Thoracic aorta (tissue), 2 donors: ENCODE measurements at regions not wholly inside any gene's neighbourhood (a gene's known extent, or its start where the extent isn't known, plus 50 kb on each side); places are given as distances from the start of the nearest gene placed in this dataset.
"Not testable (repeated sequence)": the region's sequence is repeated elsewhere in the genome, so short reads cannot be mapped to it uniquely, and the experiment has no call there.

Experiments
- ATAC-seq: fragments of 150-250 bp; one replicate; pipeline ENCODE4 v1.8.0; 2017; ENCODE audit warnings: low read depth; ENCODE audit not compliant: insufficient number of reproducible peaks, low FRiP score
- DNase-seq: peaks from one replicate; pipeline ENCODE4 v3.0.0-alpha.2; 2020; ENCODE audit warnings: low spot score
- H3K27ac ChIP-seq, 2 donors: fragments of 200-600 bp; sonication (generic); 1 replicate in 1 of 2; 2 replicates in 1 of 2; pipeline ENCODE4 v1.5.1; 2016; ENCODE audit warnings: mild to moderate bottlenecking in 2 of 2, moderate library complexity in 2 of 2
- H3K27me3 ChIP-seq: fragments of 200-600 bp; sonication (generic); replicated peaks from 2 replicates; pipeline ENCODE4 v1.6.0; 2016; ENCODE audit warnings: mild to moderate bottlenecking; ENCODE audit not compliant: insufficient read depth
- H3K36me3 ChIP-seq: fragments of 200-600 bp; sonication (generic); one replicate; pipeline ENCODE4 v1.5.1; 2016
- H3K4me1 ChIP-seq, 2 donors: fragments of 200-600 bp; sonication (generic); 1 replicate in 1 of 2; 2 replicates in 1 of 2; pipeline versions ENCODE4 v1.5.1 to v1.6.0; 2016; ENCODE audit warnings: low read depth in 2 of 2, mild to moderate bottlenecking in 1 of 2; ENCODE audit not compliant: control insufficient read depth in 1 of 2
- H3K4me3 ChIP-seq: fragments of 200-600 bp; sonication (generic); 2 replicates; pipeline ENCODE4 v1.5.1; 2016; ENCODE audit warnings: mild to moderate bottlenecking
- H3K9me3 ChIP-seq: fragments of 200-600 bp; sonication (generic); 2 replicates; pipeline ENCODE4 v1.5.1; 2016
- TF ChIP-seq, protein P1 (sequence below): fragments of 200-600 bp; sonication (generic); IDR thresholded peaks from one replicate; pipeline ENCODE4 v1.5.1; 2019; ENCODE audit warnings: antibody characterized with exemption

DNA sequence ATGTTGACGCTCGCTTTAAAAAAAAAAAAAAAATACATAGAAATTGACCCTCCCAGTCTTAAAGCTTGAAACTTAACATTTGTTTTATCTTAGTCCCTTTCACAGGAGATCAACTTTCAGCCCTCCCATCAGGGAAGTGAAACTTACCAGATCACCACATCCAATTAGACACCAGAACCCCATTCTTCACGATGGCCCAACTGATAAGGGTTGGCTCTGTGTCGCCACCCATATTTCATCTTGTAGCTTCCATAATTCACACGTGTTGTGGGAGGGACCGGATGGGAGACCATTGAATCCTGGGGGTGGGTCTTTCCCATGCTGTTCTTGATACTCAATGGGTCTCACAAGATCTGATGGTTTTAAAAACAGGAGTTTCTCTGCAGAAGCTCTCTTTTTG, 629.4 kb upstream of the KCND2 start:
- ATAC-seq = no peak
- H3K36me3 ChIP-seq = no peaks in the 10 kb centered on the region
- no peak overlapping the region for H3K27ac ChIP-seq
- no peaks in the 10 kb centered on the region for H3K9me3 ChIP-seq
- no peaks in the 10 kb centered on the region for H3K27me3 ChIP-seq
- H3K4me3 ChIP-seq = no peak overlapping the region
- DNase-seq = no peak
- H3K4me1 ChIP-seq = no peaks in the 10 kb centered on the region
- TF ChIP-seq, protein P1, sequence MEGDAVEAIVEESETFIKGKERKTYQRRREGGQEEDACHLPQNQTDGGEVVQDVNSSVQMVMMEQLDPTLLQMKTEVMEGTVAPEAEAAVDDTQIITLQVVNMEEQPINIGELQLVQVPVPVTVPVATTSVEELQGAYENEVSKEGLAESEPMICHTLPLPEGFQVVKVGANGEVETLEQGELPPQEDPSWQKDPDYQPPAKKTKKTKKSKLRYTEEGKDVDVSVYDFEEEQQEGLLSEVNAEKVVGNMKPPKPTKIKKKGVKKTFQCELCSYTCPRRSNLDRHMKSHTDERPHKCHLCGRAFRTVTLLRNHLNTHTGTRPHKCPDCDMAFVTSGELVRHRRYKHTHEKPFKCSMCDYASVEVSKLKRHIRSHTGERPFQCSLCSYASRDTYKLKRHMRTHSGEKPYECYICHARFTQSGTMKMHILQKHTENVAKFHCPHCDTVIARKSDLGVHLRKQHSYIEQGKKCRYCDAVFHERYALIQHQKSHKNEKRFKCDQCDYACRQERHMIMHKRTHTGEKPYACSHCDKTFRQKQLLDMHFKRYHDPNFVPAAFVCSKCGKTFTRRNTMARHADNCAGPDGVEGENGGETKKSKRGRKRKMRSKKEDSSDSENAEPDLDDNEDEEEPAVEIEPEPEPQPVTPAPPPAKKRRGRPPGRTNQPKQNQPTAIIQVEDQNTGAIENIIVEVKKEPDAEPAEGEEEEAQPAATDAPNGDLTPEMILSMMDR = no peak

DNA sequence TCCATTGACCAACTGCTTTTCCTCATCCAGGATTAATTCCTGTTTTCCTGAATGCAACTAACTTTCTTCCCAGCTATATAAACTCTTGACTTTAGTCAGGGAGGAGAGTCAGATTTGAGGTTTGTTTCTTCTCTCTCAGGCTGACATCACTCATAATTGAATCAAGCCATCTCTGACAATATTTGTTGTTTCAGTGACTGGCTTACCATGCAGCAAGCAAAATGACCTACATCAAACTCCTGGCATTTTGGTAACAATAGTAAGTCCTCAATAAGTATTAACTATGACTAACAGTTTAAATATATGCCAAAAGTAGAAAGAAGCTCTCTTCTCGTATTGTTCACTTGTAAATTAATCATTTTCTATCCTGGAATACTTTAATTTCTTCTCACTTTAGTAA, 625.7 kb upstream of the KCND2 start:
- Histone ChIP-seq H3K27ac (no peak overlapping the region), H3K4me1 (no peaks in the 10 kb centered on the region)

DNA sequence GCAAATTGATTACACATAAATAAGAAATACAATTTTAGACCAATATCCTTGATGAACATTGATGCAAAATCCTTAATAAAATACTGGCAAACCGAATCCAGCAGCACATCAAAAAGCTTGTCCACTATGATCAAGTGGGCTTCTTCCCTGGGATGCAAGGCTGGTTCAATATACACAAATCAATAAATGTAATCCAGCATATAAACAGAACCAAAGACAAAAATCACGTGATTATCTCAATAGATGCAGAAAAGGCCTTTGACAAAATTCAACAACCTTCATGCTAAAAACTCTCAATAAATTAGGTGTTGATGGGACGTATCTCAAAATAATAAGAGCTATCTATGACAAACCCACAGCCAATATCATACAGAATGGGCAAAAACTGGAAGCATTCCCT, 624.2 kb upstream of the KCND2 start:
- ATAC-seq = not testable (repeated sequence)

More for the DNA sequence above, 625.7 kb upstream of the KCND2 start:
- no peaks in the 10 kb centered on the region for H3K36me3 ChIP-seq
- H3K27me3 ChIP-seq = no peaks in the 10 kb centered on the region
- no peaks in the 10 kb centered on the region for H3K9me3 ChIP-seq
- ATAC-seq = no peak
- TF ChIP-seq, protein P1 = no peak
- DNase-seq = no peak
- H3K4me3 ChIP-seq = no peak overlapping the region

DNA sequence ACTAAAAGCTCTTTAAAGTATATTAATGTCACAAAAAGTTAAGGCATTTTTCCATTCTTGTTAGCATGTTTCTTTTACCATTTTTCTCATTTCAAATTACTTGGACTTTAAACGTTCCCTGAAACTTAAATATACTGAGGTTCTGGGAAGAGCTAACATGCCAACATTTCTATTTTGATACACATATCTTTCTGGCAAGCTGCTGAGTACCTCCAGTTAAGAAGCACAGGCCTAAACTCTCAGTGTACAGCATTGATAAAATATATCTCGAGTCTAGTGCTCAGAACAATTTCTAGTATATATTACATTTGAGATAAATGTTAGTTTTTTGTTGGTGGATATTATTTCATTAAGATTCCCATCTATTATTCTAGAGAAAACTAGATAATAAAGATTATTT, 612.9 kb upstream of the KCND2 start:
- no peak for ATAC-seq

More for the DNA sequence above, 624.2 kb upstream of the KCND2 start:
- not testable (repeated sequence) for H3K27me3 ChIP-seq, H3K27ac ChIP-seq, H3K4me1 ChIP-seq, DNase-seq, H3K9me3 ChIP-seq, H3K36me3 ChIP-seq, H3K4me3 ChIP-seq

DNA sequence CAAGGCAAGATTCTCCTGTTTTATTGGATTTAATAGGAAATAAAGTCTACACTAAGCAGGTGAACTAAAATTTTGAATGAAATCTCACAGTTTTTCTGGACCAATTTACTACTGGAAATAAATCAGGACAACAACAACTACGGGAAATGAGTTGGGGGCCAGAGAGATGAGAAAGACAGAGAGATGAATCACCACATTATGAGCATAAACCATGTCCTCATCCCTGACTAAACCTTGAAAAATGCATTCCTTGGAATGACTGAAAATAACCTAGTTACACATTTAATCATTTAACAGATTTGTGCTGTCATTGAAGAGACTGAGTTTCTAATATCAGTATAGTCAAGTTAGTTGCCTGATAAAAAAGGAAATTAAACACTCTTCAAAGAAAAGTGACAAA, 608.4 kb upstream of the KCND2 start:
- TF ChIP-seq, protein P1 = no peak
- no peak for ATAC-seq
- Histone ChIP-seq H3K9me3 (no peaks in the 10 kb centered on the region), H3K36me3 (no peaks in the 10 kb centered on the region), H3K27ac (no peak overlapping the region), H3K27me3 (no peaks in the 10 kb centered on the region), H3K4me3 (no peak overlapping the region), H3K4me1 (no peaks in the 10 kb centered on the region)
- DNase-seq = no peak

More for the DNA sequence above, 612.9 kb upstream of the KCND2 start:
- DNase-seq = no peak
- Histone ChIP-seq H3K36me3 (no peaks in the 10 kb centered on the region), H3K4me3 (no peak overlapping the region), H3K27me3 (no peaks in the 10 kb centered on the region), H3K27ac (no peak overlapping the region), H3K9me3 (no peaks in the 10 kb centered on the region), H3K4me1 (no peaks in the 10 kb centered on the region)
- TF ChIP-seq, protein P1 = no peak

DNA sequence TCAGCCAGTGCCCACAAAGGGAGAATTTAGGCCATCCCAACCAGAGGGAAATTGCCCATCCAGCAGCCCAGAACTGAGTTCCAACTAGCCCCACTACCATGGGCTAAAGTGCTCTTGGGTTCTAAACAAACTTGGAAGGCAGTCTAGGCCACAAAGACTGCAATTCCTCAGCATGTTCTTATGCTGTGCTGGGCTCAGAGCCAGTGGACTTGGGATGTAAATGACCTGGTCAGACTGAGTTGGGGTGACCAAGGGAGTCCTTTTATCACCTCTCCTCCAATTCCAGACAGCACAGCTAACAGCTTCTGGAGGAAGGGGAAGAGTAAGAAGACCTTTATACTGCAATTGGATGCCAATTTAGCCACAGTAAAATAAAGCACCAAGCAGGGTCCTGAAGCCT, 607.2 kb upstream of the KCND2 start:
- H3K27ac ChIP-seq = no peak overlapping the region
- H3K36me3 ChIP-seq = no peaks in the 10 kb centered on the region
- H3K27me3 ChIP-seq = no peaks in the 10 kb centered on the region
- no peaks in the 10 kb centered on the region for H3K9me3 ChIP-seq
- TF ChIP-seq, protein P1 = no peak
- DNase-seq = no peak
- ATAC-seq = no peak
- H3K4me1 ChIP-seq = no peaks in the 10 kb centered on the region
- H3K4me3 ChIP-seq = no peak overlapping the region
